DOHH2 (cell line): ENCODE measurements at regions not wholly inside any gene's neighbourhood (a gene's known extent, or its start where the extent isn't known, plus 50 kb on each side); places are given as distances from the start of the nearest gene placed in this dataset.
"Not testable (repeated sequence)": the region's sequence is repeated elsewhere in the genome, so short reads cannot be mapped to it uniquely, and the experiment has no call there.

Source experiments
- H3F3A ChIP-seq: fragments of 200-600 bp; sonication (generic), shearing (Covaris generic); 2 replicates; pipeline ENCODE4 v1.6.0; 2016; ENCODE audit warnings: antibody characterized with exemption, mild to moderate bottlenecking; ENCODE audit not compliant: control insufficient read depth, insufficient read depth
- H3K27ac ChIP-seq: fragments of 200-600 bp; sonication (generic); 2 replicates; pipeline ENCODE4 v1.5.1; 2014; ENCODE audit warnings: low read depth, mild to moderate bottlenecking, low read length, moderate library complexity
- H3K27me3 ChIP-seq: fragments of 200-600 bp; sonication (generic); 2 replicates; pipeline ENCODE4 v1.6.1; 2014; ENCODE audit warnings: mild to moderate bottlenecking, low read length, mixed read lengths; ENCODE audit not compliant: control insufficient read depth
- H3K36me3 ChIP-seq: fragments of 200-600 bp; sonication (generic); 2 replicates; pipeline ENCODE4 v1.6.1; 2014; ENCODE audit warnings: mild to moderate bottlenecking, low read length, moderate library complexity, mixed read lengths; ENCODE audit not compliant: control insufficient read depth
- H3K4me1 ChIP-seq: fragments of 200-600 bp; sonication (generic); 2 replicates; pipeline ENCODE4 v1.6.1; 2014; ENCODE audit warnings: mild to moderate bottlenecking, low read length, mixed read lengths; ENCODE audit not compliant: control insufficient read depth
- H3K4me2 ChIP-seq: fragments of 200-600 bp; sonication (generic); 2 replicates; pipeline ENCODE4 v1.6.0; 2014; ENCODE audit warnings: mild to moderate bottlenecking, low read length, moderate library complexity
- H3K4me3 ChIP-seq: fragments of 200-600 bp; sonication (generic); 2 replicates; pipeline ENCODE4 v1.5.1; 2014; ENCODE audit warnings: mild to moderate bottlenecking, low read length, mixed read lengths
- H3K79me2 ChIP-seq: fragments of 200-600 bp; sonication (generic); 2 replicates; pipeline ENCODE4 v1.6.1; 2014; ENCODE audit warnings: mild to moderate bottlenecking, low read length, mixed read lengths; ENCODE audit not compliant: control insufficient read depth
- H3K9me2 ChIP-seq: fragments of 200-600 bp; sonication (generic); replicated peaks from 2 replicates; pipeline ENCODE4 v1.6.1; 2014; ENCODE audit warnings: mild to moderate bottlenecking, low read length, mixed read lengths; ENCODE audit not compliant: control insufficient read depth
- H3K9me3 ChIP-seq: fragments of 200-600 bp; sonication (generic); 2 replicates; pipeline ENCODE4 v1.6.1; 2014; ENCODE audit warnings: antibody characterized with exemption, low read length, mixed read lengths; ENCODE audit not compliant: control insufficient read depth, insufficient read depth
- H4K20me1 ChIP-seq: fragments of 200-600 bp; sonication (generic); 2 replicates; pipeline ENCODE4 v1.6.0; 2014; ENCODE audit warnings: low read depth, mild to moderate bottlenecking, antibody characterized with exemption, low read length, moderate library complexity; ENCODE audit not compliant: control insufficient read depth, insufficient read depth
- CTCF ChIP-seq: fragments of 200-600 bp; sonication (generic); IDR thresholded peaks from one replicate; pipeline ENCODE4 v1.5.1; 2014; ENCODE audit warnings: antibody characterized with exemption, mild to moderate bottlenecking, low read depth, low read length; ENCODE audit not compliant: poor library complexity, severe bottlenecking
- EZH2phosphoT487 ChIP-seq: fragments of 200-600 bp; sonication (generic); IDR thresholded peaks from 2 replicates; pipeline ENCODE4 v1.6.1; 2017; ENCODE audit warnings: borderline replicate concordance, mild to moderate bottlenecking, antibody characterized with exemption, low read length, moderate library complexity, mixed read lengths

DNA sequence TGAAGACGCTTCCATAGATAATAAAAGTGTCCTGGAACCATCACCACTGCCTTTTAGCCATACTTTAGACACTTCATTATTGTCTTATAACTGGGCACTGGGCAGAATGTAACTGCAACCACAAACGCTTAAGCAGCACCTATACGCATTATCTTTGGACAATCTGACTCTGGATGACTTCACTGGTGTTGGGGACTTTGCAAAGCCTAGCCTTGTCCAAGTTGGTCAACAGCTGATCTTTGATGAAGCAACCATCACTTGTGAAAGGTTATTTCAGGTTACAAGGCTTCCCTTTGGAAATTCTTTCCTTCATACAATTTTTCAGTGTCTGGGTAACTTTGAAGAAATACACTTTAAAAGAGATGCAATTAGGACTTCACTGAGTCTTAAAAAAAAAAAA, 77.8 kb upstream of the ZNF462 start:
- TF ChIP-seq CTCF: no peak
- TF ChIP-seq EZH2phosphoT487: no peak
- H3K27ac ChIP-seq: no peak overlapping the region
- no peaks in the 10 kb centered on the region for H3K27me3 ChIP-seq
- no peak overlapping the region for H3K4me3 ChIP-seq
- no peaks in the 10 kb centered on the region for H3F3A ChIP-seq
- H3K36me3 ChIP-seq: no peaks in the 10 kb centered on the region
- H3K9me2 ChIP-seq: no peaks in the 10 kb centered on the region
- no peaks in the 10 kb centered on the region for H4K20me1 ChIP-seq
- H3K4me1 ChIP-seq: no peaks in the 10 kb centered on the region
- no peak overlapping the region for H3K4me2 ChIP-seq
- no peaks in the 10 kb centered on the region for H3K9me3 ChIP-seq
- H3K79me2 ChIP-seq: no peaks in the 10 kb centered on the region

GRCh38 chr9:106788021-106788420, 74.9 kb upstream of the ZNF462 start:
- H3K27ac ChIP-seq, H3K4me3 ChIP-seq, H3K36me3 ChIP-seq, H4K20me1 ChIP-seq, H3K4me1 ChIP-seq, H3F3A ChIP-seq, H3K9me3 ChIP-seq, H3K27me3 ChIP-seq, H3K9me2 ChIP-seq, H3K4me2 ChIP-seq, H3K79me2 ChIP-seq: not testable (repeated sequence)

DNA sequence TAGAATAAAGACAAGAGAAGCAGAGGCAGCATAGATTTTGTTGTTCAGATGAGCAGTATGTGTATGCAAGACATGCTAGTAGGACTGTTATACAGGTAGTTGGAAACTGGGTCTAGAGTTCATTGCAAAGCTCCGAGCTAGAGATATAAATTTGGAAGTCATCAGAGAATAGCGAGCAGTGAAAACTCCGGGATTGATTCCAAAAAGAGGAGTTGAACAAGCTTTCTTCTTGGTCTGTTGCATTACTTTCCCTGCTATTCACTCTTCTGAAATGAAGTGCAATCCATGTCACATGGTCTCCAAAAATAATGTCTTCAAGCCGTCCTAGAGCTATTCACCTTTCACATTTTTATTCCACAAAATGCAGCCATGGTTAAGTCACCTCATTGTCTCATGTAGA, 67.9 kb upstream of the ZNF462 start:
- Histone ChIP-seq H3K27ac (no peak overlapping the region), H3K79me2 (no peaks in the 10 kb centered on the region), H3K4me2 (no peak overlapping the region), H3K4me1 (no peaks in the 10 kb centered on the region), H3F3A (no peaks in the 10 kb centered on the region), H3K27me3 (no peaks in the 10 kb centered on the region), H4K20me1 (no peaks in the 10 kb centered on the region), H3K4me3 (no peak overlapping the region), H3K9me2 (no peaks in the 10 kb centered on the region), H3K9me3 (no peaks in the 10 kb centered on the region), H3K36me3 (no peaks in the 10 kb centered on the region)
- TF ChIP-seq EZH2phosphoT487 (no peak), CTCF (no peak)

- no peak for TF ChIP-seq EZH2phosphoT487
- no peak for TF ChIP-seq CTCF
- H3K36me3 ChIP-seq: no peaks in the 10 kb centered on the region
- no peaks in the 10 kb centered on the region for H3F3A ChIP-seq
- H3K9me2 ChIP-seq: no peaks in the 10 kb centered on the region
- H3K27me3 ChIP-seq: no peaks in the 10 kb centered on the region
- no peak overlapping the region for H3K27ac ChIP-seq
- no peaks in the 10 kb centered on the region for H3K4me1 ChIP-seq
- no peak overlapping the region for H3K4me2 ChIP-seq
- H4K20me1 ChIP-seq: no peaks in the 10 kb centered on the region
- H3K4me3 ChIP-seq: no peak overlapping the region
- H3K9me3 ChIP-seq: no peaks in the 10 kb centered on the region
- no peaks in the 10 kb centered on the region for H3K79me2 ChIP-seq
Observed at GRCh38 chr9:106796771-106797170, 66.2 kb upstream of the ZNF462 start.
